K562 (cell line): ENCODE measurements at regions not wholly inside any gene's neighbourhood (a gene's known extent, or its start where the extent isn't known, plus 50 kb on each side); places are given as distances from the start of the nearest gene placed in this dataset.

ENCODE experiments used
- ATAC-seq: fragments of 200-7000 bp; cut with Tn5 transposase; 3 replicates; pipeline ENCODE4 v1.9.1; 2020; ENCODE audit warnings: moderate library complexity
- BruUV-seq: library from RNA; stranded (reverse); fragments of 400-500 nt; replicated peaks from 2 replicates; lab custom pipeline; 2021; lab: Mats Ljungman, UMichigan
- CTCF ChIA-PET: fragments of 300-600 bp; formaldehyde crosslinking; extraction: SDS; loops from one replicate; lab custom pipeline; 2021; ENCODE audit warnings: low intra/inter-chr PET ratio; lab: Yijun Ruan, JAX
- POLR2A ChIA-PET: fragments of 300-600, 350-650 bp; sonication (Branson Sonifier 250); formaldehyde crosslinking; extraction: SDS; loops from one replicate; lab custom pipeline; 2021; ENCODE audit warnings: antibody characterized with exemption, inconsistent platforms; lab: Yijun Ruan, JAX
- DNase-seq, 4 experiments: peaks; one replicate each; pipeline versions ENCODE4 v3.0.0 to v3.0.0-alpha.2; 2011 to 2018; ENCODE audit warnings: low spot score in 3 of 4, mixed read lengths in 3 of 4; ENCODE audit errors: extremely low read depth in 1 of 4
- FAIRE-seq: peaks from 2 replicates; lab custom pipeline; 2011; peaks lifted over from hg19 to GRCh38; lab: Jason Lieb, UNC
- H2AFZ ChIP-seq: 2 replicates; pipeline ENCODE4 v1.6.0; 2011; ENCODE audit warnings: low read depth, low read length, control low read depth, inconsistent platforms
- H3K27ac ChIP-seq: fragments of 200-600 bp; 3 replicates; pipeline ENCODE4 v1.8.0; 2011; ENCODE audit warnings: low read depth, mild to moderate bottlenecking, control low read depth, inconsistent platforms, low read length, moderate library complexity, mixed read lengths; ENCODE audit errors: extremely low read depth
- H3K27me3 ChIP-seq, 2 experiments: fragments of 300-600 bp in 1 of 2; 2 replicates in 1 of 2; 3 replicates in 1 of 2; pipeline versions ENCODE4 v1.6.0 to v1.8.0; 2011; ENCODE audit warnings: inconsistent platforms in 2 of 2, low read length in 2 of 2, mild to moderate bottlenecking in 1 of 2, mixed read lengths in 1 of 2, moderate library complexity in 1 of 2; ENCODE audit not compliant: control insufficient read depth in 2 of 2, insufficient read depth in 2 of 2
- H3K36me3 ChIP-seq: fragments of 300-600 bp; 3 replicates; pipeline ENCODE4 v1.8.0; 2011; ENCODE audit warnings: mild to moderate bottlenecking, low read length, inconsistent platforms; ENCODE audit not compliant: control insufficient read depth, insufficient read depth
- H3K4me1 ChIP-seq, 2 experiments: fragments of 200-600 bp in 1 of 2; replicated peaks in 1 of 2; 2 replicates in 1 of 2; 3 replicates in 1 of 2; pipeline versions ENCODE4 v1.5.1 to v1.8.0; 2011; ENCODE audit warnings: inconsistent platforms in 2 of 2, low read length in 2 of 2, mild to moderate bottlenecking in 1 of 2, mixed read lengths in 1 of 2, moderate library complexity in 1 of 2; ENCODE audit not compliant: control insufficient read depth in 2 of 2, insufficient read depth in 2 of 2
- H3K4me2 ChIP-seq: 2 replicates; pipeline ENCODE4 v1.6.1; 2011; ENCODE audit warnings: low read length, control low read depth, inconsistent platforms, mixed read lengths; ENCODE audit not compliant: insufficient read depth
- H3K4me3 ChIP-seq: fragments of 200-600 bp; sonication (generic), shearing (Covaris generic); 2 replicates; pipeline ENCODE4 v1.5.1; 2016; ENCODE audit warnings: control low read depth, inconsistent platforms
- H3K79me2 ChIP-seq: fragments of 200-600 bp; 3 replicates; pipeline ENCODE4 v1.8.0; 2011; ENCODE audit warnings: low read length, inconsistent platforms; ENCODE audit not compliant: control insufficient read depth, insufficient read depth
- H3K9ac ChIP-seq, 2 experiments: 2 replicates each; pipeline versions ENCODE4 v1.6.0 to v1.6.1; 2011; ENCODE audit warnings: low read depth in 2 of 2, low read length in 2 of 2, control low read depth in 1 of 2, inconsistent platforms in 1 of 2, mild to moderate bottlenecking in 1 of 2, mixed read lengths in 1 of 2; ENCODE audit not compliant: insufficient read depth in 1 of 2
- H3K9me1 ChIP-seq: one replicate; pipeline ENCODE4 v1.6.0; 2011; ENCODE audit warnings: inconsistent platforms, mild to moderate bottlenecking, low read length, moderate library complexity; ENCODE audit not compliant: control insufficient read depth, insufficient read depth
- H3K9me3 ChIP-seq: replicated peaks from 2 replicates; pipeline ENCODE4 v1.5.1; 2011; ENCODE audit warnings: low read depth, low read length, inconsistent platforms; ENCODE audit not compliant: control insufficient read depth, insufficient read depth
- H4K20me1 ChIP-seq: replicated peaks from 2 replicates; pipeline ENCODE4 v1.6.1; 2011; ENCODE audit warnings: low read length, inconsistent platforms, mixed read lengths; ENCODE audit not compliant: control insufficient read depth, insufficient read depth
- ADNP ChIP-seq: fragments of 200-800 bp; sonication (Bioruptor generic); IDR thresholded peaks from 2 replicates; pipeline ENCODE4 v1.6.1; 2016; ENCODE audit warnings: missing genetic modification characterization, missing compliant biosample characterization
- ARID1B ChIP-seq: fragments of 450-650 bp; IDR thresholded peaks from 2 replicates; pipeline ENCODE4 v1.6.1; 2016; ENCODE audit warnings: antibody characterized with exemption, mild to moderate bottlenecking, inconsistent platforms
- ATF2 ChIP-seq: sonication (generic); formaldehyde crosslinking; IDR thresholded peaks from 2 replicates; pipeline ENCODE4 v1.8.1; 2022; ENCODE audit warnings: missing genetic modification reagents
- ATF7 ChIP-seq: fragments of 450-650 bp; IDR thresholded peaks from 2 replicates; pipeline ENCODE4 v1.7.1; 2014; ENCODE audit warnings: mild to moderate bottlenecking, moderate library complexity
- ETV1 ChIP-seq: fragments of 450-650 bp; conservative IDR thresholded peaks from 2 replicates; pipeline ENCODE4 v1.6.1; 2016; ENCODE audit warnings: missing genetic modification characterization, control low read depth, low read depth, missing compliant biosample characterization
- KAT2B ChIP-seq: IDR thresholded peaks from one replicate; pipeline ENCODE4 v1.6.1; 2012; ENCODE audit warnings: low read depth, mild to moderate bottlenecking, control low read depth, inconsistent platforms, low read length, moderate library complexity
- MCM2 ChIP-seq: fragments of 450-650 bp; IDR thresholded peaks from 2 replicates; pipeline ENCODE4 v1.6.1; 2017; ENCODE audit warnings: low read depth, mild to moderate bottlenecking
- NCOA1 ChIP-seq: fragments of 450-650 bp; IDR thresholded peaks from 2 replicates; pipeline ENCODE4 v1.6.1; 2016; ENCODE audit warnings: low read depth
- NELFE ChIP-seq: IDR thresholded peaks from 2 replicates; pipeline ENCODE4 v1.6.1; 2011; ENCODE audit warnings: mild to moderate bottlenecking; ENCODE audit not compliant: insufficient read depth, insufficient read length
- PRMT5 ChIP-seq: sonication (generic); formaldehyde crosslinking; IDR thresholded peaks from 2 replicates; pipeline ENCODE4 v1.5.0; 2020; ENCODE audit warnings: missing genetic modification reagents
- SPI1 ChIP-seq: IDR thresholded peaks from 2 replicates; pipeline ENCODE4 v1.6.1; 2011; ENCODE audit warnings: low read depth, low read length, control low read depth, borderline replicate concordance
- ZFX ChIP-seq: sonication (generic); formaldehyde crosslinking; IDR thresholded peaks from 2 replicates; pipeline ENCODE4 v1.8.0; 2022; ENCODE audit warnings: mild to moderate bottlenecking, missing genetic modification reagents, moderate library complexity
- ZNF384 ChIP-seq: IDR thresholded peaks from 2 replicates; pipeline ENCODE4 v1.6.1; 2012; ENCODE audit warnings: low read depth, low read length, improper control_type of control experiment
- ZNF75A ChIP-seq: fragments of 450-650 bp; formaldehyde crosslinking; IDR thresholded peaks from 2 replicates; pipeline ENCODE4 v1.4.0; 2020; ENCODE audit warnings: mild to moderate bottlenecking
- WGBS: fragments of 100-300 bp; shearing (Covaris generic); methylation state at CpG from one replicate; pipeline ENCODE4 v1.1.6; 2016; ENCODE audit warnings: low coverage, mixed read lengths; ENCODE audit not compliant: insufficient coverage; ENCODE audit errors: missing lambda C conversion rate; 5-methylcytosine and 5-hydroxymethylcytosine counted together
- in situ Hi-C: fragments of 300-500 bp; cut with MboI; formaldehyde crosslinking; loops from 4 replicates; pipeline ENCODE4 v1.15.0; 2018; ENCODE audit warnings: inconsistent platforms, mixed read lengths
- intact Hi-C: fragments of 100-400 bp; cut with micrococcal nuclease; formaldehyde crosslinking; loops from 2 replicates; pipeline ENCODE4 v1.14.2; 2022
- TF ChIP-seq, protein P1 (sequence below): fragments of 450-650 bp; IDR thresholded peaks from 2 replicates; pipeline ENCODE4 v1.6.1; 2016; ENCODE audit warnings: mild to moderate bottlenecking
- TF ChIP-seq, protein P2 (sequence below): IDR thresholded peaks from 2 replicates; pipeline ENCODE4 v1.6.1; 2014; ENCODE audit warnings: antibody characterized with exemption
- TF ChIP-seq, protein P3 (sequence below), 2 experiments: fragments of 450-650 bp in 1 of 2; sonication (generic) in 1 of 2; formaldehyde crosslinking; conservative IDR thresholded peaks; 2 replicates each; pipeline versions ENCODE4 v1.4.0 to v1.8.1; 2020 to 2022; ENCODE audit warnings: mild to moderate bottlenecking in 1 of 2, missing genetic modification reagents in 1 of 2

GRCh38 chr12:93322784-93323183 lies 54.9 kb upstream of the NUDT4 start:
- Histone ChIP-seq H3K27ac (no peak overlapping the region), H3K4me1 (peaks cover 5 to 27% of the 10 kb centered on the region in 2 experiments; a peak in 4 of 5 replicates), H3K9me3 (no peaks in the 10 kb centered on the region), H3K79me2 (no peaks in the 10 kb centered on the region), H3K36me3 (no peaks in the 10 kb centered on the region), H3K4me3 (no peak overlapping the region), H3K9ac (peak overlapping the region in 1 of 2 experiments; percentile 33; a peak in 1 of 4 replicates)
- no TSS peak for BruUV-seq
- CTCF ChIA-PET = no interaction called here
- intact Hi-C loops = no loop called here
- peak; percentile 61; the same call in 1 of the 2 replicates for TF ChIP-seq ZNF384
- TF ChIP-seq ATF2 = no peak
- 0 out of 2 replicates have a peak, but pooled peaks have one; percentile 16 for TF ChIP-seq ETV1 (tag)
- TF ChIP-seq ADNP = no peak
- TF ChIP-seq, protein P1, sequence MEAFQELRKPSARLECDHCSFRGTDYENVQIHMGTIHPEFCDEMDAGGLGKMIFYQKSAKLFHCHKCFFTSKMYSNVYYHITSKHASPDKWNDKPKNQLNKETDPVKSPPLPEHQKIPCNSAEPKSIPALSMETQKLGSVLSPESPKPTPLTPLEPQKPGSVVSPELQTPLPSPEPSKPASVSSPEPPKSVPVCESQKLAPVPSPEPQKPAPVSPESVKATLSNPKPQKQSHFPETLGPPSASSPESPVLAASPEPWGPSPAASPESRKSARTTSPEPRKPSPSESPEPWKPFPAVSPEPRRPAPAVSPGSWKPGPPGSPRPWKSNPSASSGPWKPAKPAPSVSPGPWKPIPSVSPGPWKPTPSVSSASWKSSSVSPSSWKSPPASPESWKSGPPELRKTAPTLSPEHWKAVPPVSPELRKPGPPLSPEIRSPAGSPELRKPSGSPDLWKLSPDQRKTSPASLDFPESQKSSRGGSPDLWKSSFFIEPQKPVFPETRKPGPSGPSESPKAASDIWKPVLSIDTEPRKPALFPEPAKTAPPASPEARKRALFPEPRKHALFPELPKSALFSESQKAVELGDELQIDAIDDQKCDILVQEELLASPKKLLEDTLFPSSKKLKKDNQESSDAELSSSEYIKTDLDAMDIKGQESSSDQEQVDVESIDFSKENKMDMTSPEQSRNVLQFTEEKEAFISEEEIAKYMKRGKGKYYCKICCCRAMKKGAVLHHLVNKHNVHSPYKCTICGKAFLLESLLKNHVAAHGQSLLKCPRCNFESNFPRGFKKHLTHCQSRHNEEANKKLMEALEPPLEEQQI = no peak
- no peak for TF ChIP-seq NELFE
- peak; percentile 20; the same call in 1 of the 2 replicates for TF ChIP-seq ZFX (CRISPR knock-in tag)
- no peak for TF ChIP-seq ZNF75A (CRISPR knock-in tag)
- 0 out of 2 replicates have a peak, but pooled peaks have one; percentile 25 for TF ChIP-seq ARID1B
- no peak for TF ChIP-seq PRMT5 (CRISPR knock-in tag)
- no peak for TF ChIP-seq MCM2
- no peak for TF ChIP-seq KAT2B
- no peak for TF ChIP-seq NCOA1
- TF ChIP-seq, protein P2, sequence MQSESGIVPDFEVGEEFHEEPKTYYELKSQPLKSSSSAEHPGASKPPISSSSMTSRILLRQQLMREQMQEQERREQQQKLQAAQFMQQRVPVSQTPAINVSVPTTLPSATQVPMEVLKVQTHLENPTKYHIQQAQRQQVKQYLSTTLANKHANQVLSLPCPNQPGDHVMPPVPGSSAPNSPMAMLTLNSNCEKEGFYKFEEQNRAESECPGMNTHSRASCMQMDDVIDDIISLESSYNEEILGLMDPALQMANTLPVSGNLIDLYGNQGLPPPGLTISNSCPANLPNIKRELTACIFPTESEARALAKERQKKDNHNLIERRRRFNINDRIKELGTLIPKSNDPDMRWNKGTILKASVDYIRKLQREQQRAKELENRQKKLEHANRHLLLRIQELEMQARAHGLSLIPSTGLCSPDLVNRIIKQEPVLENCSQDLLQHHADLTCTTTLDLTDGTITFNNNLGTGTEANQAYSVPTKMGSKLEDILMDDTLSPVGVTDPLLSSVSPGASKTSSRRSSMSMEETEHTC = no peak
- TF ChIP-seq, protein P3, sequence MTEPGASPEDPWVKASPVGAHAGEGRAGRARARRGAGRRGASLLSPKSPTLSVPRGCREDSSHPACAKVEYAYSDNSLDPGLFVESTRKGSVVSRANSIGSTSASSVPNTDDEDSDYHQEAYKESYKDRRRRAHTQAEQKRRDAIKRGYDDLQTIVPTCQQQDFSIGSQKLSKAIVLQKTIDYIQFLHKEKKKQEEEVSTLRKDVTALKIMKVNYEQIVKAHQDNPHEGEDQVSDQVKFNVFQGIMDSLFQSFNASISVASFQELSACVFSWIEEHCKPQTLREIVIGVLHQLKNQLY (CRISPR knock-in tag; conservative IDR thresholded peaks at IDR 0.05) = no peak
- 0 out of 2 replicates have a peak, but pooled peaks have one; percentile 19 for TF ChIP-seq ATF7
- 0 out of 2 replicates have a peak, but pooled peaks have one; percentile 28 for TF ChIP-seq SPI1
- TF ChIP-seq, all 486 proteins: peak for 6
- DNase-seq (no peak), FAIRE-seq (no peak), ATAC-seq (peak; percentile 16; the same call in 1 of the 3 replicates)
- no peaks in the 10 kb centered on the region for H3K27me3 ChIP-seq
- peak overlapping the region; percentile 75 for H2AFZ ChIP-seq
- H3K4me2 ChIP-seq = no peak overlapping the region
- WGBS = 33% methylated on average over 2 of the region's 2 CpGs
- H3K9me1 ChIP-seq = no peaks in the 10 kb centered on the region
- no peaks in the 10 kb centered on the region for H4K20me1 ChIP-seq
- in situ Hi-C loops = no loop called here
- POLR2A ChIA-PET = interaction anchor here (0.6 kb wide), 1 partner anchor 150 kb away, joined by 4 read pairs; no protein-coding TSS in a partner anchor
